H1 (cell line): ENCODE measurements at regions not wholly inside any gene's neighbourhood (a gene's known extent, or its start where the extent isn't known, plus 50 kb on each side); places are given as distances from the start of the nearest gene placed in this dataset.

Experiments used
- CTCF ChIA-PET: fragments of 300-600 bp; sonication (Branson Sonifier 250); formaldehyde crosslinking; loops from one replicate; lab custom pipeline; 2021; ENCODE audit not compliant: partially characterized antibody; lab: Charles Lee
- POLR2A ChIA-PET: fragments of 300-600 bp; sonication (Branson Sonifier 250); formaldehyde crosslinking; loops from one replicate; lab custom pipeline; 2021; ENCODE audit warnings: inconsistent platforms; ENCODE audit not compliant: partially characterized antibody; lab: Charles Lee
- DNase-seq, 2 experiments: peaks; one replicate each; pipeline versions ENCODE4 v3.0.0 to v3.0.0-alpha.2; 2010 to 2022; ENCODE audit warnings: low spot score in 2 of 2, low read depth in 1 of 2, mixed read lengths in 1 of 2
- FAIRE-seq: peaks from 2 replicates; lab custom pipeline; 2011; peaks lifted over from hg19 to GRCh38; lab: Jason Lieb, UNC
- H2AFZ ChIP-seq: 2 replicates; pipeline ENCODE4 v1.8.1; 2012; ENCODE audit warnings: low read length, inconsistent platforms
- H2AK5ac ChIP-seq: 2 replicates; pipeline ENCODE4 v1.6.1; 2013; ENCODE audit warnings: low read depth, low read length
- H2BK120ac ChIP-seq: replicated peaks from 2 replicates; pipeline ENCODE3; 2013; ENCODE audit warnings: low read depth, low read length, inconsistent platforms
- H2BK12ac ChIP-seq: 2 replicates; pipeline ENCODE4 v1.6.1; 2013; ENCODE audit warnings: low read depth, low read length
- H2BK15ac ChIP-seq: 2 replicates; pipeline ENCODE4 v1.6.1; 2013; ENCODE audit warnings: low read length
- H2BK20ac ChIP-seq: 2 replicates; pipeline ENCODE4 v1.6.1; 2013; ENCODE audit warnings: low read length
- H2BK5ac ChIP-seq: 2 replicates; pipeline ENCODE4 v1.6.1; 2013; ENCODE audit warnings: low read depth, low read length
- H3K14ac ChIP-seq: 2 replicates; pipeline ENCODE4 v1.6.1; 2013; ENCODE audit warnings: inconsistent platforms; ENCODE audit not compliant: insufficient read length
- H3K18ac ChIP-seq: 2 replicates; pipeline ENCODE4 v1.6.1; 2013; ENCODE audit warnings: low read length; ENCODE audit errors: extremely low read depth
- H3K23ac ChIP-seq: 2 replicates; pipeline ENCODE4 v1.6.1; 2013; ENCODE audit warnings: inconsistent platforms; ENCODE audit not compliant: insufficient read length
- H3K23me2 ChIP-seq: 2 replicates; pipeline ENCODE4 v1.6.1; 2013; ENCODE audit warnings: low read depth, low read length
- H3K27ac ChIP-seq: 2 replicates; pipeline ENCODE4 v1.6.1; 2011; ENCODE audit warnings: low read depth, low read length, inconsistent platforms
- H3K27me3 ChIP-seq, 4 experiments: replicated peaks in 1 of 4; 1 replicate in 1 of 4; 2 replicates in 3 of 4; pipeline versions ENCODE4 v1.6.1 to v1.8.1; 2011 to 2013; ENCODE audit warnings: low read length in 3 of 4, mild to moderate bottlenecking in 3 of 4, inconsistent platforms in 2 of 4, mixed read lengths in 2 of 4, moderate library complexity in 1 of 4; ENCODE audit not compliant: control insufficient read depth in 3 of 4, insufficient read depth in 3 of 4; ENCODE audit errors: extremely low read depth in 1 of 4
- H3K36me3 ChIP-seq, 4 experiments: 2 replicates each; pipeline versions ENCODE4 v1.6.1 to v1.8.1; 2011 to 2013; ENCODE audit warnings: mild to moderate bottlenecking in 4 of 4, low read length in 3 of 4, moderate library complexity in 2 of 4, control low read depth in 1 of 4, inconsistent platforms in 1 of 4; ENCODE audit not compliant: insufficient read depth in 4 of 4, control insufficient read depth in 2 of 4
- H3K4ac ChIP-seq: replicated peaks from 2 replicates; pipeline ENCODE3; 2013; ENCODE audit warnings: low read length, low read depth, mixed read lengths, inconsistent platforms; ENCODE audit not compliant: insufficient read length
- H3K4me1 ChIP-seq, 4 experiments: replicated peaks in 1 of 4; 1 replicate in 1 of 4; 2 replicates in 3 of 4; pipeline versions ENCODE4 v1.6.1 to v1.8.1; 2011 to 2013; ENCODE audit warnings: low read length in 3 of 4, inconsistent platforms in 2 of 4, mixed read lengths in 1 of 4; ENCODE audit not compliant: insufficient read depth in 4 of 4, control insufficient read depth in 3 of 4
- H3K4me2 ChIP-seq, 2 experiments: 2 replicates each; pipeline versions ENCODE4 v1.6.1 to v1.8.1; 2011 to 2013; ENCODE audit warnings: low read depth in 2 of 2, low read length in 2 of 2, control low read depth in 1 of 2, inconsistent platforms in 1 of 2, mild to moderate bottlenecking in 1 of 2; ENCODE audit not compliant: insufficient read depth in 1 of 2
- H3K4me3 ChIP-seq, 4 experiments: fragments of 200-600, 300-600 bp in 1 of 4; sonication (generic), shearing (Covaris generic), sonication (Bioruptor Twin) in 1 of 4; 2 replicates each; pipeline versions ENCODE4 v1.5.1 to v1.8.1; 2011 to 2016; ENCODE audit warnings: low read length in 4 of 4, low read depth in 3 of 4, control low read depth in 2 of 4, inconsistent platforms in 2 of 4, mild to moderate bottlenecking in 2 of 4, mixed read lengths in 1 of 4, moderate library complexity in 1 of 4; ENCODE audit not compliant: insufficient read depth in 2 of 4; ENCODE audit errors: extremely low read depth in 1 of 4
- H3K56ac ChIP-seq: replicated peaks from 2 replicates; pipeline ENCODE3; 2013; ENCODE audit warnings: low read depth, mild to moderate bottlenecking, mixed read lengths, low read length, inconsistent platforms; ENCODE audit not compliant: insufficient read length
- H3K79me1 ChIP-seq: 2 replicates; pipeline ENCODE4 v1.6.1; 2013; ENCODE audit warnings: low read depth, low read length, control low read depth
- H3K79me2 ChIP-seq, 2 experiments: 2 replicates each; pipeline versions ENCODE4 v1.6.1 to v1.8.1; 2012 to 2013; ENCODE audit warnings: low read length in 2 of 2, mild to moderate bottlenecking in 2 of 2, inconsistent platforms in 1 of 2; ENCODE audit not compliant: insufficient read depth in 2 of 2, control insufficient read depth in 1 of 2
- H3K9ac ChIP-seq, 4 experiments: replicated peaks in 1 of 4; 1 replicate in 1 of 4; 2 replicates in 3 of 4; pipeline versions ENCODE4 v1.6.1 to v1.8.1; 2011 to 2013; ENCODE audit warnings: low read depth in 3 of 4, low read length in 3 of 4, control low read depth in 2 of 4, mild to moderate bottlenecking in 2 of 4, moderate library complexity in 2 of 4, inconsistent platforms in 1 of 4; ENCODE audit errors: extremely low read depth in 1 of 4
- H3K9me3 ChIP-seq, 2 experiments: 2 replicates each; pipeline versions ENCODE4 v1.6.1 to v1.8.1; 2012 to 2013; ENCODE audit warnings: mild to moderate bottlenecking in 2 of 2, moderate library complexity in 2 of 2, control low read depth in 1 of 2, inconsistent platforms in 1 of 2, low read depth in 1 of 2, low read length in 1 of 2, mixed read lengths in 1 of 2; ENCODE audit not compliant: insufficient read depth in 2 of 2
- H4K20me1 ChIP-seq, 2 experiments: replicated peaks in 1 of 2; 2 replicates each; pipeline versions ENCODE3 to v1.8.1; 2011 to 2013; ENCODE audit warnings: inconsistent platforms in 2 of 2, low read length in 2 of 2, mild to moderate bottlenecking in 1 of 2; ENCODE audit not compliant: insufficient read depth in 2 of 2, control insufficient read depth in 1 of 2
- H4K5ac ChIP-seq: 2 replicates; pipeline ENCODE4 v1.6.1; 2013; ENCODE audit warnings: low read length, low read depth, mixed read lengths, inconsistent platforms; ENCODE audit not compliant: insufficient read length
- H4K8ac ChIP-seq: 2 replicates; pipeline ENCODE4 v1.8.0; 2013; ENCODE audit warnings: mild to moderate bottlenecking, moderate library complexity, low read length, inconsistent platforms; ENCODE audit not compliant: insufficient read depth; ENCODE audit errors: extremely low read depth
- H4K91ac ChIP-seq: replicated peaks from 2 replicates; pipeline ENCODE3; 2013; ENCODE audit warnings: low read length, mixed read lengths, inconsistent platforms; ENCODE audit not compliant: insufficient read length
- CREB1 ChIP-seq: IDR thresholded peaks from 2 replicates; pipeline ENCODE4 v1.6.1; 2012; ENCODE audit warnings: inconsistent platforms
- FOSL1 ChIP-seq: IDR thresholded peaks from 2 replicates; pipeline ENCODE4 v1.6.1; 2011; ENCODE audit warnings: mild to moderate bottlenecking, low read depth, low read length, moderate library complexity; ENCODE audit not compliant: insufficient read depth
- PHF8 ChIP-seq: fragments of 200-600 bp; sonication (generic); conservative IDR thresholded peaks from 2 replicates; pipeline ENCODE4 v1.7.1; 2012; ENCODE audit warnings: low read depth, mild to moderate bottlenecking, inconsistent platforms, low read length, moderate library complexity
- SAP30 ChIP-seq: fragments of 300-600 bp; sonication (generic); IDR thresholded peaks from 2 replicates; pipeline ENCODE4 v1.7.1; 2012; ENCODE audit warnings: low read length, moderate library complexity, mild to moderate bottlenecking, inconsistent platforms; ENCODE audit not compliant: insufficient read depth, insufficient replicate concordance
- SUZ12 ChIP-seq: fragments of 200-600 bp; sonication (generic); IDR thresholded peaks from 2 replicates; pipeline ENCODE4 v1.6.1; 2012; ENCODE audit warnings: mild to moderate bottlenecking, inconsistent platforms, low read length, moderate library complexity, mixed read lengths
- WGBS, 2 experiments: shearing (Covaris generic) in 1 of 2; methylation state at CpG; one replicate each; pipeline versions ENCODE4 v1.1.6 to v1.1.7; 2013 to 2015; ENCODE audit warnings: low lambda C conversion rate in 2 of 2, mixed read lengths in 2 of 2, inconsistent platforms in 1 of 2, low coverage in 1 of 2, missing lambda C conversion rate in 1 of 2; ENCODE audit not compliant: insufficient replicate concordance in 2 of 2, insufficient coverage in 1 of 2, insufficient read length in 1 of 2; ENCODE audit errors: extremely low coverage in 1 of 2, missing lambda C conversion rate in 1 of 2; 5-methylcytosine and 5-hydroxymethylcytosine counted together
- TF ChIP-seq, protein P1 (sequence below): IDR thresholded peaks from 2 replicates; pipeline ENCODE4 v1.6.1; 2012; ENCODE audit warnings: low read length, inconsistent platforms

DNA sequence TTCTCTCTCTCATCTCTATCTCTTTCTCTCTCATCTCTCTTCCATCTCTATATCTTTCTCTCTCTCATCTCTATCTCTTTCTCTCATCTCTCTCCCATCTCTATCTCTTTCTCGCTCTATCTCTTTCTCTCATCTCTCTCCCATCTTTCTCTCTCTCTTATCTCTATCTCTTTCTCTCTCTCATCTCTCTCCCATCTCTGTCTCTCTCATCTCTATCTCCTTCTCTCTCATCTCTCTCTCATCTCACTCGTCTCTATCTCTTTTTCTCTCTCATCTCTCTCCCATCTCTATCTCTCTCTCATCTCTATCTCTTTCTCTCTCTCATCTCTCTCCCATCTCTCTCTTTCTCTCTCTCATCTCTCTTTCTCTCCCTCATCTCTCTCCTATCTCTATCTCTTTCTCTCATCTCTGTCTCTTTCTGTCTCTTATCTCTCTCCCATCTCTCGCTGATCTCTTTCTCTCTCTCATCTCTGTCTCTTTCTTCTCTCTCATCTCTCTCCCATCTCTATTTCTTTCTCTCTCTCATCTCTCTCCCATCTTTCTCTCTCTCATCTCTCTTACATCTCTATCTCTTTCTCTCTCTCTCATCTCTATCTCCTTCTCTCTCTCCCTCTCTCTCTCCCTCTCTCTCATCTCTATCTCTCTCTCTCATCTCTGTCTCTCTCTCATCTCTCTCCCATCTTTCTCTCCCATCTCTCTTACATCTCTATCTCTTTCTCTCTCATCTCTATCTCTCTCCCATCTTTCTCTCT, 388.7 kb downstream of the NPHP4 start:
- no peak for FAIRE-seq
- TF ChIP-seq FOSL1 = no peak
- no peak for TF ChIP-seq SAP30
- TF ChIP-seq, protein P1, sequence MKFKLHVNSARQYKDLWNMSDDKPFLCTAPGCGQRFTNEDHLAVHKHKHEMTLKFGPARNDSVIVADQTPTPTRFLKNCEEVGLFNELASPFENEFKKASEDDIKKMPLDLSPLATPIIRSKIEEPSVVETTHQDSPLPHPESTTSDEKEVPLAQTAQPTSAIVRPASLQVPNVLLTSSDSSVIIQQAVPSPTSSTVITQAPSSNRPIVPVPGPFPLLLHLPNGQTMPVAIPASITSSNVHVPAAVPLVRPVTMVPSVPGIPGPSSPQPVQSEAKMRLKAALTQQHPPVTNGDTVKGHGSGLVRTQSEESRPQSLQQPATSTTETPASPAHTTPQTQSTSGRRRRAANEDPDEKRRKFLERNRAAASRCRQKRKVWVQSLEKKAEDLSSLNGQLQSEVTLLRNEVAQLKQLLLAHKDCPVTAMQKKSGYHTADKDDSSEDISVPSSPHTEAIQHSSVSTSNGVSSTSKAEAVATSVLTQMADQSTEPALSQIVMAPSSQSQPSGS = no peak
- TF ChIP-seq SUZ12 = no peak
- TF ChIP-seq CREB1 = no peak
- TF ChIP-seq PHF8 = no peak
- TF ChIP-seq, all 59 proteins: peak for 0
- Histone ChIP-seq H3K27me3 (no peaks in the 10 kb centered on the region), H2AFZ (no peak overlapping the region), H3K4me1 (no peaks in the 10 kb centered on the region), H4K91ac (no peak overlapping the region), H3K79me1 (no peaks in the 10 kb centered on the region), H3K56ac (no peak overlapping the region), H4K8ac (no peak overlapping the region), H2BK15ac (no peak overlapping the region), H4K20me1 (no peaks in the 10 kb centered on the region), H3K23me2 (no peaks in the 10 kb centered on the region; the same call in 1 of the 2 replicates), H3K4me2 (no peak overlapping the region), H3K14ac (no peak overlapping the region), H2BK20ac (no peak overlapping the region), H3K79me2 (no peaks in the 10 kb centered on the region), H3K9me3 (no peaks in the 10 kb centered on the region), H3K23ac (no peak overlapping the region), H3K27ac (no peak overlapping the region), H2BK12ac (no peak overlapping the region), H3K36me3 (no peaks in the 10 kb centered on the region), H4K5ac (no peak overlapping the region), H2AK5ac (no peak overlapping the region), H2BK5ac (no peak overlapping the region), H3K4ac (no peak overlapping the region), H3K4me3 (no peak overlapping the region), H2BK120ac (no peak overlapping the region), H3K9ac (no peak overlapping the region), H3K18ac (no peak overlapping the region)
- ChIA-PET POLR2A (no interaction called here), CTCF (no interaction called here)
- DNase-seq = no peak
- WGBS, 2 experiments = 82 to 100% methylated on average over 2 to 3 of the region's 3 CpGs
